ENCODE measurements at regions not wholly inside any gene's neighbourhood (a gene's known extent, or its start where the extent isn't known, plus 50 kb on each side); places are given as distances from the start of the nearest gene placed in this dataset.

DNA sequence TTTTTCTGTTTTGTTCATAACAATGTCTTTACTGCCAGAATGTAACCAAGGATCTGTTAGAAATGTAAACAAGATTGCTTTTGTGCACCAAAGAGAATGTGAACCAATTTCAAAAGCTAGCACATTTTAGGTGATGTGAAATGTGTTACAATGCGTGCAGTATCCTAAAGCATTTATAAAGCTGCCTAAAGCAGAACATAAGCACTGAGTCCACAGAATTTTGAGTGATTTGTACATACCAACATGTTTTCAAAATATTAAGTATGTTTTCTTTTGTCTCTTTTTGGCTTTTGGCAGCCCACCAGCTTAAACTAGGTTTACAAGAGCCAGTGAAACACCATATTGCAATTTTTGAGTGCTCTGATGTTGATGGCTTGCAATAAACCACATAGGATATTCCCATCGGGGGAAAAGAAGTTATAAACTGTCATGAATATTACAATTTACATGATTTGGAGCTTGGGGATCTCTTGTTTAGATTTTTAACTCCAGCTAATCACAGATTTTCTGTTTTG, 364.0 kb downstream of the ZIC1 start:
- Mint-ChIP-seq H3K27me3 (ENCODE audit: low read depth, unreplicated experiment) (no peaks in the 10 kb centered on the region), H3K36me3 (ENCODE audit: low read depth, unreplicated experiment) (no peaks in the 10 kb centered on the region), H3K27ac (ENCODE audit: unreplicated experiment) (no peak overlapping the region), H3K9me3 (ENCODE audit: unreplicated experiment) (no peaks in the 10 kb centered on the region), H3K4me1 (ENCODE audit: low read depth, unreplicated experiment) (no peaks in the 10 kb centered on the region), H3K4me3 (ENCODE audit: unreplicated experiment) (no peak overlapping the region)
- Histone ChIP-seq H4K20me1 (ENCODE audit: insufficient read depth, low read length) (no peaks in the 10 kb centered on the region), H3K4me3 (ENCODE audit: insufficient read depth, low read depth, low read length) (no peak overlapping the region), H3K27ac (ENCODE audit: low read depth, low read length) (no peak overlapping the region), H3K36me3 (ENCODE audit: insufficient read depth, low read length) (no peaks in the 10 kb centered on the region), H3K9me3 (ENCODE audit: insufficient read depth, low read depth, low read length) (no peaks in the 10 kb centered on the region), H3K9ac (ENCODE audit: low read length) (no peak overlapping the region), H3K4me1 (ENCODE audit: insufficient read depth, low read length) (no peaks in the 10 kb centered on the region), H3K79me2 (ENCODE audit: insufficient read depth, low read length) (no peaks in the 10 kb centered on the region), H2AFZ (ENCODE audit: low read depth, low read length) (no peak overlapping the region), H3K27me3 (ENCODE audit: insufficient read depth, low read length) (no peaks in the 10 kb centered on the region), H3K4me2 (ENCODE audit: low read length) (no peak overlapping the region)
- TF ChIP-seq EZH2 (IDR thresholded peaks at IDR 0.05; ENCODE audit: insufficient read depth, low read length): no peak
- TF ChIP-seq, protein P1, sequence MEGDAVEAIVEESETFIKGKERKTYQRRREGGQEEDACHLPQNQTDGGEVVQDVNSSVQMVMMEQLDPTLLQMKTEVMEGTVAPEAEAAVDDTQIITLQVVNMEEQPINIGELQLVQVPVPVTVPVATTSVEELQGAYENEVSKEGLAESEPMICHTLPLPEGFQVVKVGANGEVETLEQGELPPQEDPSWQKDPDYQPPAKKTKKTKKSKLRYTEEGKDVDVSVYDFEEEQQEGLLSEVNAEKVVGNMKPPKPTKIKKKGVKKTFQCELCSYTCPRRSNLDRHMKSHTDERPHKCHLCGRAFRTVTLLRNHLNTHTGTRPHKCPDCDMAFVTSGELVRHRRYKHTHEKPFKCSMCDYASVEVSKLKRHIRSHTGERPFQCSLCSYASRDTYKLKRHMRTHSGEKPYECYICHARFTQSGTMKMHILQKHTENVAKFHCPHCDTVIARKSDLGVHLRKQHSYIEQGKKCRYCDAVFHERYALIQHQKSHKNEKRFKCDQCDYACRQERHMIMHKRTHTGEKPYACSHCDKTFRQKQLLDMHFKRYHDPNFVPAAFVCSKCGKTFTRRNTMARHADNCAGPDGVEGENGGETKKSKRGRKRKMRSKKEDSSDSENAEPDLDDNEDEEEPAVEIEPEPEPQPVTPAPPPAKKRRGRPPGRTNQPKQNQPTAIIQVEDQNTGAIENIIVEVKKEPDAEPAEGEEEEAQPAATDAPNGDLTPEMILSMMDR (IDR thresholded peaks at IDR 0.05; ENCODE audit: insufficient read depth, low read depth, low read length): no peak
- DNase-seq (ENCODE audit: low read depth): no peak
- FAIRE-seq: no peak

DNA sequence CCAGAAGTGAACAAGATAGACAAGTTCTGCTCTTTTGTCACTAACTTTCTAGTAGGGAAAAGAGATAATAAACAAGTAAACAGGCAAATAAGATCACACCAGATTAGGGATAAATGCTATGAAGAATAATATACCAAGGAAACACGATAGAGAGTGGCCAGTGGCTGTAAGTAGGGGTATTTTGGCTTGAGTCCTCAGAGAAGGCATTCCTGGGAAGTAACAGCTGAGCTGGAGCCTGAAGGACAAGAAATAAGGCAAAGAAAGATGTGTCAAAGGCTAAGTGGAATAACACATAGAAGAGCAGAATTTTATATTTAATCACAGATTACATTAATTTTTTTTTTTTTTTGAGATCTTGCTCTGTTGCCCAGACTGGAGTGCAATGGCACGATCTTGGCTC, 366.2 kb downstream of the ZIC1 start:
- Histone ChIP-seq H3K4me2 (ENCODE audit: low read length) (no peak overlapping the region), H3K27ac (ENCODE audit: low read depth, low read length) (no peak overlapping the region), H3K9ac (ENCODE audit: low read length) (no peak overlapping the region), H3K4me3 (ENCODE audit: insufficient read depth, low read depth, low read length) (no peak overlapping the region), H3K27me3 (ENCODE audit: insufficient read depth, low read length) (no peaks in the 10 kb centered on the region), H2AFZ (ENCODE audit: low read depth, low read length) (no peak overlapping the region), H3K9me3 (ENCODE audit: insufficient read depth, low read depth, low read length) (no peaks in the 10 kb centered on the region), H4K20me1 (ENCODE audit: insufficient read depth, low read length) (no peaks in the 10 kb centered on the region), H3K4me1 (ENCODE audit: insufficient read depth, low read length) (no peaks in the 10 kb centered on the region), H3K36me3 (ENCODE audit: insufficient read depth, low read length) (no peaks in the 10 kb centered on the region), H3K79me2 (ENCODE audit: insufficient read depth, low read length) (no peaks in the 10 kb centered on the region)
- DNase-seq (ENCODE audit: low read depth): no peak
- no peak for FAIRE-seq
- no peaks in the 10 kb centered on the region for H3K4me1 Mint-ChIP-seq (ENCODE audit: low read depth, unreplicated experiment)
- H3K36me3 Mint-ChIP-seq (ENCODE audit: low read depth, unreplicated experiment): no peaks in the 10 kb centered on the region
- TF ChIP-seq, protein P1 (IDR thresholded peaks at IDR 0.05; ENCODE audit: insufficient read depth, low read depth, low read length): no peak
- no peak overlapping the region for H3K4me3 Mint-ChIP-seq (ENCODE audit: unreplicated experiment)
- no peaks in the 10 kb centered on the region for H3K9me3 Mint-ChIP-seq (ENCODE audit: unreplicated experiment)
- H3K27ac Mint-ChIP-seq (ENCODE audit: unreplicated experiment): no peak overlapping the region
- no peaks in the 10 kb centered on the region for H3K27me3 Mint-ChIP-seq (ENCODE audit: low read depth, unreplicated experiment)

DNA sequence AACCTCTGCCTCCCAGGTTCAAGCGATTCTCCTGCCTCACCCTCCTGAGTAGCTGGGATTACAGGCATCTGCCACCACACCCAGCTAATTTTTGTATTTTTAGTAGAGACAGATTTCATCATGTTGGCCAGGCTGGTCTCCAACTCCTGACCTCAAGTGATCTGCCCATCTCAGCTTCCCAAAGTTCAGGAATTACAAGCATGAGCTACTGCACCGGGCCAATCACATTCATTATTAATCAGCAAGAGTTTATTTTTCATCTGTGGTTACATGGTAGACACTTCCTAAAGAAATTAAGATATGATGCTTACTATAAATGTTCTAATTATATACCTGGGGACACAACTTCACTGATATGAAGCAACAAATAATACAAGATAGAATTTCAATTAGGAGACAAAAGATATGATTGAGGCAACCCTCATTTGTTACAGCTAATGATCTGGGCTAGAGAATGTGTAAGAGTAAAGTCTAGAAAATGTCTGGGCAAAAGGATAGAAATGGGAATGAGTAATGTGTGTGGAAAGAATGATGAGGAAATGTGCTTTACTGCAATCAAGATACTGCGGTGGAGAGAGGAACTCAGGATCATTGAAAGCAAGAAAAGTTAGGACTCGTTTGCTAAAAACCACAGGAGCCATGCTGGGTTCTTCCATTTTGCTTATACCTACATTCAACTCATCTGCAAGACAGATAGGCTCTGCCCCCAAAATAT, 366.8 kb downstream of the ZIC1 start:
- H3K27me3 ChIP-seq (ENCODE audit: insufficient read depth, low read length): no peaks in the 10 kb centered on the region
- Mint-ChIP-seq H3K4me3 (ENCODE audit: unreplicated experiment) (no peak overlapping the region), H3K9me3 (ENCODE audit: unreplicated experiment) (no peaks in the 10 kb centered on the region), H3K27me3 (ENCODE audit: low read depth, unreplicated experiment) (no peaks in the 10 kb centered on the region), H3K4me1 (ENCODE audit: low read depth, unreplicated experiment) (no peaks in the 10 kb centered on the region), H3K27ac (ENCODE audit: unreplicated experiment) (no peak overlapping the region), H3K36me3 (ENCODE audit: low read depth, unreplicated experiment) (no peaks in the 10 kb centered on the region)
- no peaks in the 10 kb centered on the region for H3K9me3 ChIP-seq (ENCODE audit: insufficient read depth, low read depth, low read length)
- no peak overlapping the region for H3K27ac ChIP-seq (ENCODE audit: low read depth, low read length)
- TF ChIP-seq, protein P1 (IDR thresholded peaks at IDR 0.05; ENCODE audit: insufficient read depth, low read depth, low read length): no peak
- no peak for TF ChIP-seq EZH2 (IDR thresholded peaks at IDR 0.05; ENCODE audit: insufficient read depth, low read length)
- H3K79me2 ChIP-seq (ENCODE audit: insufficient read depth, low read length): no peaks in the 10 kb centered on the region
- no peak overlapping the region for H3K9ac ChIP-seq (ENCODE audit: low read length)
- no peaks in the 10 kb centered on the region for H3K36me3 ChIP-seq (ENCODE audit: insufficient read depth, low read length)
- no peak overlapping the region for H2AFZ ChIP-seq (ENCODE audit: low read depth, low read length)
- FAIRE-seq: no peak
- H4K20me1 ChIP-seq (ENCODE audit: insufficient read depth, low read length): no peaks in the 10 kb centered on the region
- H3K4me2 ChIP-seq (ENCODE audit: low read length): no peak overlapping the region
- no peak overlapping the region for H3K4me3 ChIP-seq (ENCODE audit: insufficient read depth, low read depth, low read length)
- DNase-seq (ENCODE audit: low read depth): peak; percentile 82
- no peaks in the 10 kb centered on the region for H3K4me1 ChIP-seq (ENCODE audit: insufficient read depth, low read length)
